Spleen (tissue), 11 donors: ENCODE measurements at regions not wholly inside any gene's neighbourhood (a gene's known extent, or its start where the extent isn't known, plus 50 kb on each side); places are given as distances from the start of the nearest gene placed in this dataset.

ENCODE experiments used
- DNase-seq: peaks from one replicate; pipeline ENCODE4 v3.0.0-alpha.2; 2020
- H3K27ac ChIP-seq, 8 donors: fragments of 200-600 bp; sonication (generic) in 7 of 8; 1 replicate in 4 of 8; 2 replicates in 4 of 8; pipeline versions ENCODE4 v1.5.0 to v1.8.0; 2016 to 2021; ENCODE audit warnings: inconsistent platforms in 4 of 8, mild to moderate bottlenecking in 4 of 8, moderate library complexity in 1 of 8
- H3K27me3 ChIP-seq, 7 donors: fragments of 200-600 bp; sonication (generic) in 6 of 7; replicated peaks in 1 of 7; 1 replicate in 4 of 7; 2 replicates in 3 of 7; pipeline versions ENCODE4 v1.5.0 to v1.8.0; 2016 to 2021; ENCODE audit warnings: inconsistent platforms in 3 of 7, mild to moderate bottlenecking in 1 of 7
- H3K36me3 ChIP-seq, 6 donors: fragments of 200-600 bp; sonication (generic) in 5 of 6; 1 replicate in 4 of 6; 2 replicates in 2 of 6; pipeline versions ENCODE4 v1.5.0 to v1.8.0; 2016 to 2021; ENCODE audit warnings: inconsistent platforms in 2 of 6
- H3K4me1 ChIP-seq, 6 donors: fragments of 200-600 bp; sonication (generic) in 5 of 6; 1 replicate in 3 of 6; 2 replicates in 3 of 6; pipeline versions ENCODE4 v1.5.0 to v1.8.0; 2016 to 2021; ENCODE audit warnings: inconsistent platforms in 3 of 6
- H3K4me3 ChIP-seq, 8 donors: fragments of 200-600 bp; sonication (generic) in 7 of 8; 1 replicate in 4 of 8; 2 replicates in 4 of 8; pipeline versions ENCODE4 v1.5.0 to v1.8.0; 2016 to 2021; ENCODE audit warnings: inconsistent platforms in 4 of 8, mild to moderate bottlenecking in 4 of 8, moderate library complexity in 2 of 8
- H3K9me3 ChIP-seq, 8 donors: fragments of 200-600 bp; sonication (generic) in 7 of 8; 1 replicate in 4 of 8; 2 replicates in 4 of 8; pipeline versions ENCODE4 v1.5.0 to v1.8.0; 2016 to 2021; ENCODE audit warnings: inconsistent platforms in 4 of 8
- POLR2A ChIP-seq, 3 donors: fragments of 450-650 bp; IDR thresholded peaks; one replicate each; pipeline ENCODE4 v1.5.1; 2017; ENCODE audit warnings: antibody characterized with exemption in 3 of 3, mild to moderate bottlenecking in 1 of 3
- POLR2AphosphoS5 ChIP-seq, 3 donors: sonication (generic); formaldehyde crosslinking; IDR thresholded peaks; one replicate each; pipeline ENCODE4 v1.5.1; 2017; ENCODE audit warnings: antibody characterized with exemption in 3 of 3
- WGBS, 5 donors: extraction: QIAGEN DNeasy Blood & Tissue Kit in 3 of 5; methylation state at CpG; one replicate each; pipeline versions ENCODE4 v1.1.5 to v1.1.7; 2013 to 2018; 5-methylcytosine and 5-hydroxymethylcytosine counted together
- intact Hi-C: fragments of 100-400 bp; cut with DNase I; formaldehyde crosslinking; loops from one replicate; pipeline ENCODE4 v1.15.0; 2023; ENCODE audit warnings: low total_unique reads
- TF ChIP-seq, protein P1 (sequence below), 11 experiments: fragments of 200-600 bp in 7 of 11; fragments of 450-650 bp in 4 of 11; sonication (generic) in 4 of 11; IDR thresholded peaks in 8 of 11; conservative IDR thresholded peaks in 3 of 11; 1 replicate in 7 of 11; 2 replicates in 4 of 11; pipeline versions ENCODE4 v1.4.0 to v1.8.0; 2016 to 2021; ENCODE audit warnings: antibody characterized with exemption in 11 of 11, inconsistent platforms in 4 of 11, mild to moderate bottlenecking in 1 of 11
- donor health status: healthy with polysubstance abuse.
- donor health status: DM: no; HTN: no; CAD: no; lungs with moderate emphysema.
- donor health status: DM: no; HTN: no; CAD: no.
- donor health status: Bipolar disorder and iron deficiency.
- donor health status: healthy.
- donor health status: DM: no; HTN: no; CAD: no.
- donor health status: DM: yes; HTN: yes; CAD: no.

- no peak for TF ChIP-seq POLR2AphosphoS5 (IDR thresholded peaks at IDR 0.05)
- TF ChIP-seq, protein P1, sequence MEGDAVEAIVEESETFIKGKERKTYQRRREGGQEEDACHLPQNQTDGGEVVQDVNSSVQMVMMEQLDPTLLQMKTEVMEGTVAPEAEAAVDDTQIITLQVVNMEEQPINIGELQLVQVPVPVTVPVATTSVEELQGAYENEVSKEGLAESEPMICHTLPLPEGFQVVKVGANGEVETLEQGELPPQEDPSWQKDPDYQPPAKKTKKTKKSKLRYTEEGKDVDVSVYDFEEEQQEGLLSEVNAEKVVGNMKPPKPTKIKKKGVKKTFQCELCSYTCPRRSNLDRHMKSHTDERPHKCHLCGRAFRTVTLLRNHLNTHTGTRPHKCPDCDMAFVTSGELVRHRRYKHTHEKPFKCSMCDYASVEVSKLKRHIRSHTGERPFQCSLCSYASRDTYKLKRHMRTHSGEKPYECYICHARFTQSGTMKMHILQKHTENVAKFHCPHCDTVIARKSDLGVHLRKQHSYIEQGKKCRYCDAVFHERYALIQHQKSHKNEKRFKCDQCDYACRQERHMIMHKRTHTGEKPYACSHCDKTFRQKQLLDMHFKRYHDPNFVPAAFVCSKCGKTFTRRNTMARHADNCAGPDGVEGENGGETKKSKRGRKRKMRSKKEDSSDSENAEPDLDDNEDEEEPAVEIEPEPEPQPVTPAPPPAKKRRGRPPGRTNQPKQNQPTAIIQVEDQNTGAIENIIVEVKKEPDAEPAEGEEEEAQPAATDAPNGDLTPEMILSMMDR (IDR thresholded peaks at IDR 0.05 in 8 of 11, conservative IDR thresholded peaks at IDR 0.05 in 3 of 11): no peak
- TF ChIP-seq POLR2A (IDR thresholded peaks at IDR 0.05): no peak
- H3K4me1 ChIP-seq: no peaks in the 10 kb centered on the region
- no peaks in the 10 kb centered on the region for H3K9me3 ChIP-seq
- intact Hi-C loops: no loop called here
- no peak overlapping the region for H3K4me3 ChIP-seq
- WGBS, 5 donors: 86 to 100% (median 96%) methylated on average over 1 of the region's 1 CpG
- H3K27me3 ChIP-seq: no peaks in the 10 kb centered on the region
- H3K27ac ChIP-seq: no peak overlapping the region
- H3K36me3 ChIP-seq: no peaks in the 10 kb centered on the region
- DNase-seq: no peak
Measured at GRCh38 chr18:55038162-55038561, 78.9 kb upstream of the CCDC68 start.

- TF ChIP-seq POLR2A (IDR thresholded peaks at IDR 0.05): no peak
- TF ChIP-seq, protein P1 (IDR thresholded peaks at IDR 0.05 in 8 of 11, conservative IDR thresholded peaks at IDR 0.05 in 3 of 11): no peak
- no peak for TF ChIP-seq POLR2AphosphoS5 (IDR thresholded peaks at IDR 0.05)
- H3K9me3 ChIP-seq: no peaks in the 10 kb centered on the region
- intact Hi-C loops: no loop called here
- 70 to 84% (median 77%) methylated on average over 4 of the region's 4 CpGs for WGBS, 5 donors
- DNase-seq: no peak
- no peaks in the 10 kb centered on the region for H3K36me3 ChIP-seq
- no peaks in the 10 kb centered on the region for H3K4me1 ChIP-seq
- no peaks in the 10 kb centered on the region for H3K27me3 ChIP-seq
- no peak overlapping the region for H3K27ac ChIP-seq
- H3K4me3 ChIP-seq: no peak overlapping the region
Measured at GRCh38 chr18:55034742-55035141, 75.5 kb upstream of the CCDC68 start.

DNA sequence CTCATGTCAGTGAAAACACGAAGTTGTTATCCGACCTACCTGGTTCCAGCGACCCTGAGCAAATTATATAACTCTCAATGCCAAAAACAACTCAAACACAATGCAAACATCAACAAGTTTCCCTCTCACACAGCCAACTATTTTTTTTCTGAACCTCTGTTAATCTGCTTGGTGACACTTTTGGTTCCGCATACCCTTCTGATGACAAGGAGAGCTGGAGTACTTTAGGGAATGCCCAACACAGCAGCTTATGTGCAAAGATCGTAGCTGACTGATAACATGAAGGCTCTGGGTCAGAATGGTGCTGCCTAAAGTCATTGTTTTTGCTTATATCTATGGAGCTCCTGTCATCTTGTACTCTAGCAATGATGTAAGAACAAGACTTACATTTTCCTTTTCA is 72.7 kb upstream of the CCDC68 start:
- Histone ChIP-seq H3K4me1 (no peaks in the 10 kb centered on the region), H3K4me3 (no peak overlapping the region), H3K9me3 (no peaks in the 10 kb centered on the region), H3K36me3 (no peaks in the 10 kb centered on the region), H3K27ac (no peak overlapping the region), H3K27me3 (no peaks in the 10 kb centered on the region)
- TF ChIP-seq POLR2AphosphoS5 (IDR thresholded peaks at IDR 0.05) (no peak), POLR2A (IDR thresholded peaks at IDR 0.05) (no peak)
- TF ChIP-seq, protein P1 (IDR thresholded peaks at IDR 0.05 in 8 of 11, conservative IDR thresholded peaks at IDR 0.05 in 3 of 11): no peak
- intact Hi-C loops: no loop called here
- WGBS, 5 donors: 67 to 78% (median 71%) methylated on average over 5 of the region's 5 CpGs
- DNase-seq: no peak

- Histone ChIP-seq H3K4me1 (no peaks in the 10 kb centered on the region), H3K36me3 (no peaks in the 10 kb centered on the region), H3K27ac (no peak overlapping the region), H3K27me3 (no peaks in the 10 kb centered on the region), H3K9me3 (no peaks in the 10 kb centered on the region), H3K4me3 (no peak overlapping the region)
- WGBS, 5 donors: 69 to 86% (median 74%) methylated on average over 3 of the region's 3 CpGs
- no peak for DNase-seq
- no peak for TF ChIP-seq POLR2AphosphoS5 (IDR thresholded peaks at IDR 0.05)
- TF ChIP-seq POLR2A (IDR thresholded peaks at IDR 0.05): no peak
- TF ChIP-seq, protein P1 (IDR thresholded peaks at IDR 0.05 in 8 of 11, conservative IDR thresholded peaks at IDR 0.05 in 3 of 11): no peak
- intact Hi-C loops: no loop called here
Measured at GRCh38 chr18:55031576-55031975, 72.3 kb upstream of the CCDC68 start.
